H1 (cell line): ENCODE measurements at regions not wholly inside any gene's neighbourhood (a gene's known extent, or its start where the extent isn't known, plus 50 kb on each side); places are given as distances from the start of the nearest gene placed in this dataset.

Source experiments
- CTCF ChIA-PET: fragments of 300-600 bp; sonication (Branson Sonifier 250); formaldehyde crosslinking; loops from one replicate; lab custom pipeline; 2021; ENCODE audit not compliant: partially characterized antibody; lab: Charles Lee
- POLR2A ChIA-PET: fragments of 300-600 bp; sonication (Branson Sonifier 250); formaldehyde crosslinking; loops from one replicate; lab custom pipeline; 2021; ENCODE audit warnings: inconsistent platforms; ENCODE audit not compliant: partially characterized antibody; lab: Charles Lee
- DNase-seq, 2 experiments: peaks; one replicate each; pipeline versions ENCODE4 v3.0.0 to v3.0.0-alpha.2; 2010 to 2022; ENCODE audit warnings: low spot score in 2 of 2, low read depth in 1 of 2, mixed read lengths in 1 of 2
- FAIRE-seq: peaks from 2 replicates; lab custom pipeline; 2011; peaks lifted over from hg19 to GRCh38; lab: Jason Lieb, UNC
- H2AFZ ChIP-seq: 2 replicates; pipeline ENCODE4 v1.8.1; 2012; ENCODE audit warnings: low read length, inconsistent platforms
- H2AK5ac ChIP-seq: 2 replicates; pipeline ENCODE4 v1.6.1; 2013; ENCODE audit warnings: low read depth, low read length
- H2BK120ac ChIP-seq: replicated peaks from 2 replicates; pipeline ENCODE3; 2013; ENCODE audit warnings: low read depth, low read length, inconsistent platforms
- H2BK12ac ChIP-seq: 2 replicates; pipeline ENCODE4 v1.6.1; 2013; ENCODE audit warnings: low read depth, low read length
- H2BK15ac ChIP-seq: 2 replicates; pipeline ENCODE4 v1.6.1; 2013; ENCODE audit warnings: low read length
- H2BK20ac ChIP-seq: 2 replicates; pipeline ENCODE4 v1.6.1; 2013; ENCODE audit warnings: low read length
- H2BK5ac ChIP-seq: 2 replicates; pipeline ENCODE4 v1.6.1; 2013; ENCODE audit warnings: low read depth, low read length
- H3K14ac ChIP-seq: 2 replicates; pipeline ENCODE4 v1.6.1; 2013; ENCODE audit warnings: inconsistent platforms; ENCODE audit not compliant: insufficient read length
- H3K18ac ChIP-seq: 2 replicates; pipeline ENCODE4 v1.6.1; 2013; ENCODE audit warnings: low read length; ENCODE audit errors: extremely low read depth
- H3K23ac ChIP-seq: 2 replicates; pipeline ENCODE4 v1.6.1; 2013; ENCODE audit warnings: inconsistent platforms; ENCODE audit not compliant: insufficient read length
- H3K23me2 ChIP-seq: 2 replicates; pipeline ENCODE4 v1.6.1; 2013; ENCODE audit warnings: low read depth, low read length
- H3K27ac ChIP-seq: 2 replicates; pipeline ENCODE4 v1.6.1; 2011; ENCODE audit warnings: low read depth, low read length, inconsistent platforms
- H3K27me3 ChIP-seq, 4 experiments: replicated peaks in 1 of 4; 1 replicate in 1 of 4; 2 replicates in 3 of 4; pipeline versions ENCODE4 v1.6.1 to v1.8.1; 2011 to 2013; ENCODE audit warnings: low read length in 3 of 4, mild to moderate bottlenecking in 3 of 4, inconsistent platforms in 2 of 4, mixed read lengths in 2 of 4, moderate library complexity in 1 of 4; ENCODE audit not compliant: control insufficient read depth in 3 of 4, insufficient read depth in 3 of 4; ENCODE audit errors: extremely low read depth in 1 of 4
- H3K36me3 ChIP-seq, 4 experiments: 2 replicates each; pipeline versions ENCODE4 v1.6.1 to v1.8.1; 2011 to 2013; ENCODE audit warnings: mild to moderate bottlenecking in 4 of 4, low read length in 3 of 4, moderate library complexity in 2 of 4, control low read depth in 1 of 4, inconsistent platforms in 1 of 4; ENCODE audit not compliant: insufficient read depth in 4 of 4, control insufficient read depth in 2 of 4
- H3K4ac ChIP-seq: replicated peaks from 2 replicates; pipeline ENCODE3; 2013; ENCODE audit warnings: low read length, low read depth, mixed read lengths, inconsistent platforms; ENCODE audit not compliant: insufficient read length
- H3K4me1 ChIP-seq, 4 experiments: replicated peaks in 1 of 4; 1 replicate in 1 of 4; 2 replicates in 3 of 4; pipeline versions ENCODE4 v1.6.1 to v1.8.1; 2011 to 2013; ENCODE audit warnings: low read length in 3 of 4, inconsistent platforms in 2 of 4, mixed read lengths in 1 of 4; ENCODE audit not compliant: insufficient read depth in 4 of 4, control insufficient read depth in 3 of 4
- H3K4me2 ChIP-seq, 2 experiments: 2 replicates each; pipeline versions ENCODE4 v1.6.1 to v1.8.1; 2011 to 2013; ENCODE audit warnings: low read depth in 2 of 2, low read length in 2 of 2, control low read depth in 1 of 2, inconsistent platforms in 1 of 2, mild to moderate bottlenecking in 1 of 2; ENCODE audit not compliant: insufficient read depth in 1 of 2
- H3K4me3 ChIP-seq, 4 experiments: fragments of 200-600, 300-600 bp in 1 of 4; sonication (generic), shearing (Covaris generic), sonication (Bioruptor Twin) in 1 of 4; 2 replicates each; pipeline versions ENCODE4 v1.5.1 to v1.8.1; 2011 to 2016; ENCODE audit warnings: low read length in 4 of 4, low read depth in 3 of 4, control low read depth in 2 of 4, inconsistent platforms in 2 of 4, mild to moderate bottlenecking in 2 of 4, mixed read lengths in 1 of 4, moderate library complexity in 1 of 4; ENCODE audit not compliant: insufficient read depth in 2 of 4; ENCODE audit errors: extremely low read depth in 1 of 4
- H3K56ac ChIP-seq: replicated peaks from 2 replicates; pipeline ENCODE3; 2013; ENCODE audit warnings: low read depth, mild to moderate bottlenecking, mixed read lengths, low read length, inconsistent platforms; ENCODE audit not compliant: insufficient read length
- H3K79me1 ChIP-seq: 2 replicates; pipeline ENCODE4 v1.6.1; 2013; ENCODE audit warnings: low read depth, low read length, control low read depth
- H3K79me2 ChIP-seq, 2 experiments: 2 replicates each; pipeline versions ENCODE4 v1.6.1 to v1.8.1; 2012 to 2013; ENCODE audit warnings: low read length in 2 of 2, mild to moderate bottlenecking in 2 of 2, inconsistent platforms in 1 of 2; ENCODE audit not compliant: insufficient read depth in 2 of 2, control insufficient read depth in 1 of 2
- H3K9ac ChIP-seq, 4 experiments: replicated peaks in 1 of 4; 1 replicate in 1 of 4; 2 replicates in 3 of 4; pipeline versions ENCODE4 v1.6.1 to v1.8.1; 2011 to 2013; ENCODE audit warnings: low read depth in 3 of 4, low read length in 3 of 4, control low read depth in 2 of 4, mild to moderate bottlenecking in 2 of 4, moderate library complexity in 2 of 4, inconsistent platforms in 1 of 4; ENCODE audit errors: extremely low read depth in 1 of 4
- H3K9me3 ChIP-seq, 2 experiments: 2 replicates each; pipeline versions ENCODE4 v1.6.1 to v1.8.1; 2012 to 2013; ENCODE audit warnings: mild to moderate bottlenecking in 2 of 2, moderate library complexity in 2 of 2, control low read depth in 1 of 2, inconsistent platforms in 1 of 2, low read depth in 1 of 2, low read length in 1 of 2, mixed read lengths in 1 of 2; ENCODE audit not compliant: insufficient read depth in 2 of 2
- H4K20me1 ChIP-seq, 2 experiments: replicated peaks in 1 of 2; 2 replicates each; pipeline versions ENCODE3 to v1.8.1; 2011 to 2013; ENCODE audit warnings: inconsistent platforms in 2 of 2, low read length in 2 of 2, mild to moderate bottlenecking in 1 of 2; ENCODE audit not compliant: insufficient read depth in 2 of 2, control insufficient read depth in 1 of 2
- H4K5ac ChIP-seq: 2 replicates; pipeline ENCODE4 v1.6.1; 2013; ENCODE audit warnings: low read length, low read depth, mixed read lengths, inconsistent platforms; ENCODE audit not compliant: insufficient read length
- H4K8ac ChIP-seq: 2 replicates; pipeline ENCODE4 v1.8.0; 2013; ENCODE audit warnings: mild to moderate bottlenecking, moderate library complexity, low read length, inconsistent platforms; ENCODE audit not compliant: insufficient read depth; ENCODE audit errors: extremely low read depth
- H4K91ac ChIP-seq: replicated peaks from 2 replicates; pipeline ENCODE3; 2013; ENCODE audit warnings: low read length, mixed read lengths, inconsistent platforms; ENCODE audit not compliant: insufficient read length
- ATF2 ChIP-seq: IDR thresholded peaks from 2 replicates; pipeline ENCODE4 v1.6.1; 2012; ENCODE audit warnings: low read length, inconsistent platforms
- ATF3 ChIP-seq: IDR thresholded peaks from 2 replicates; pipeline ENCODE4 v1.6.1; 2011; ENCODE audit warnings: low read depth, mild to moderate bottlenecking, low read length; ENCODE audit not compliant: insufficient read depth
- BACH1 ChIP-seq: IDR thresholded peaks from 2 replicates; pipeline ENCODE4 v1.6.1; 2012; ENCODE audit warnings: low read length, improper control_type of control experiment
- CREB1 ChIP-seq: IDR thresholded peaks from 2 replicates; pipeline ENCODE4 v1.6.1; 2012; ENCODE audit warnings: inconsistent platforms
- EGR1 ChIP-seq: IDR thresholded peaks from 2 replicates; pipeline ENCODE4 v1.6.1; 2011; ENCODE audit warnings: low read depth, low read length, borderline replicate concordance
- HDAC2 ChIP-seq, 2 experiments: fragments of 300-600 bp in 1 of 2; sonication (generic) in 1 of 2; IDR thresholded peaks; 2 replicates each; pipeline ENCODE4 v1.6.1; 2011 to 2012; ENCODE audit warnings: low read depth in 2 of 2, low read length in 2 of 2, mild to moderate bottlenecking in 2 of 2, moderate library complexity in 2 of 2, borderline replicate concordance in 1 of 2, inconsistent platforms in 1 of 2
- JUN ChIP-seq: IDR thresholded peaks from 2 replicates; pipeline ENCODE4 v1.6.1; 2011; ENCODE audit warnings: low read depth, mild to moderate bottlenecking, improper control_type of control experiment, low read length
- JUND ChIP-seq: IDR thresholded peaks from 2 replicates; pipeline ENCODE4 v1.6.1; 2011; ENCODE audit warnings: mild to moderate bottlenecking, improper control_type of control experiment, low read length
- KDM5A ChIP-seq: fragments of 200-600 bp; IDR thresholded peaks from 2 replicates; pipeline ENCODE4 v1.7.1; 2012; ENCODE audit warnings: mild to moderate bottlenecking, low read length, inconsistent platforms, mixed read lengths
- RAD21 ChIP-seq, 2 experiments: IDR thresholded peaks in 1 of 2; conservative IDR thresholded peaks in 1 of 2; 2 replicates each; pipeline ENCODE4 v1.6.1; 2011; ENCODE audit warnings: low read depth in 2 of 2, low read length in 2 of 2, improper control_type of control experiment in 1 of 2, inconsistent platforms in 1 of 2, mild to moderate bottlenecking in 1 of 2, moderate library complexity in 1 of 2
- RBBP5 ChIP-seq: IDR thresholded peaks from 2 replicates; pipeline ENCODE4 v1.7.1; 2012; ENCODE audit warnings: low read depth, mild to moderate bottlenecking, inconsistent platforms, low read length, moderate library complexity, borderline replicate concordance
- RFX5 ChIP-seq: IDR thresholded peaks from 2 replicates; pipeline ENCODE4 v1.6.1; 2011; ENCODE audit warnings: low read depth, low read length, improper control_type of control experiment, borderline replicate concordance
- SIX5 ChIP-seq: IDR thresholded peaks from 2 replicates; pipeline ENCODE4 v1.6.1; 2011; ENCODE audit warnings: mild to moderate bottlenecking, low read depth, low read length
- SUZ12 ChIP-seq: fragments of 200-600 bp; sonication (generic); IDR thresholded peaks from 2 replicates; pipeline ENCODE4 v1.6.1; 2012; ENCODE audit warnings: mild to moderate bottlenecking, inconsistent platforms, low read length, moderate library complexity, mixed read lengths

- Histone ChIP-seq H3K36me3 (no peaks in the 10 kb centered on the region), H3K4me2 (no peak overlapping the region), H4K8ac (no peak overlapping the region), H3K23me2 (no peaks in the 10 kb centered on the region), H3K79me2 (no peaks in the 10 kb centered on the region), H3K14ac (no peak overlapping the region), H2BK12ac (no peak overlapping the region), H3K79me1 (no peaks in the 10 kb centered on the region), H3K56ac (no peak overlapping the region), H2AFZ (no peak overlapping the region), H3K18ac (no peak overlapping the region), H3K23ac (no peak overlapping the region), H2BK120ac (no peak overlapping the region), H2BK20ac (no peak overlapping the region), H3K9me3 (no peaks in the 10 kb centered on the region), H3K4me3 (no peak overlapping the region), H3K4me1 (peaks cover 0 to 7% (median 0%) of the 10 kb centered on the region in 4 experiments; a peak in 3 of 7 replicates), H3K4ac (no peak overlapping the region), H4K5ac (no peak overlapping the region), H2AK5ac (no peak overlapping the region), H2BK5ac (no peak overlapping the region), H4K91ac (no peak overlapping the region), H3K9ac (no peak overlapping the region), H3K27me3 (no peaks in the 10 kb centered on the region), H2BK15ac (no peak overlapping the region), H4K20me1 (no peaks in the 10 kb centered on the region), H3K27ac (no peak overlapping the region)
- ChIA-PET CTCF (no interaction called here), POLR2A (no interaction called here)
- FAIRE-seq (no peak), DNase-seq (no peak)
- TF ChIP-seq BACH1 (no peak), SIX5 (no peak), ATF2 (no peak), KDM5A (no peak), RBBP5 (no peak), SUZ12 (no peak), EGR1 (no peak), JUN (no peak), RFX5 (no peak), HDAC2 (IDR thresholded peaks at IDR 0.05; ENCODE audit: borderline replicate concordance in 1 of 2, low read depth in 2 of 2, low read length in 2 of 2) (no peak), ATF3 (no peak), CREB1 (no peak), RAD21 (IDR thresholded peaks at IDR 0.05 in 1 of 2, conservative IDR thresholded peaks at IDR 0.05 in 1 of 2; ENCODE audit: low read depth in 2 of 2, low read length in 2 of 2) (no peak), JUND (no peak)
These were observed 288.8 kb downstream of the GPATCH2 start for GRCh38 chr1:217342105-217342504.
